SW480 (cell line): ENCODE measurements at regions not wholly inside any gene's neighbourhood (a gene's known extent, or its start where the extent isn't known, plus 50 kb on each side); places are given as distances from the start of the nearest gene placed in this dataset.
A peak's percentile ranks its signal among the peaks of the same experiment; 100 is the strongest.

ENCODE experiments used
- DNase-seq: peaks from one replicate; pipeline ENCODE4 v3.0.0-alpha.2; 2016; ENCODE audit warnings: low spot score

- DNase-seq, result no peak
These were observed 357.6 kb upstream of the PCDH15 start for GRCh38 chr10:55158633-55159032.

- DNase-seq, result no peak
These were observed 345.0 kb upstream of the PCDH15 start for GRCh38 chr10:55146032-55146431.

GRCh38 chr10:55144001-55144400 lies 343.0 kb upstream of the PCDH15 start:
- DNase-seq, result no peak

- no peak for DNase-seq
These were observed 340.9 kb upstream of the PCDH15 start for GRCh38 chr10:55141892-55142291.

- no peak for DNase-seq
These were observed 336.0 kb upstream of the PCDH15 start for GRCh38 chr10:55137063-55137462.

GRCh38 chr10:55104738-55105137 lies 303.7 kb upstream of the PCDH15 start:
- DNase-seq, result no peak

GRCh38 chr10:55098452-55098851 lies 297.4 kb upstream of the PCDH15 start:
- no peak for DNase-seq

- no peak for DNase-seq
These were observed 290.8 kb upstream of the PCDH15 start for GRCh38 chr10:55091691-55092328.

GRCh38 chr10:55078121-55078520 lies 277.1 kb upstream of the PCDH15 start:
- DNase-seq, result no peak

- peak; percentile 15 for DNase-seq
These were observed 264.2 kb upstream of the PCDH15 start for GRCh38 chr10:55065185-55065584.

GRCh38 chr10:55063811-55064210 lies 262.8 kb upstream of the PCDH15 start:
- DNase-seq, result no peak

GRCh38 chr10:55062349-55062748 lies 261.3 kb upstream of the PCDH15 start:
- DNase-seq, result no peak

- no peak for DNase-seq
These were observed 257.8 kb upstream of the PCDH15 start for GRCh38 chr10:55058800-55059199.

GRCh38 chr10:55051515-55051914 lies 250.5 kb upstream of the PCDH15 start:
- no peak for DNase-seq

GRCh38 chr10:55048830-55049498 lies 247.9 kb upstream of the PCDH15 start:
- no peak for DNase-seq

GRCh38 chr10:55043540-55043939 lies 242.5 kb upstream of the PCDH15 start:
- DNase-seq, result no peak

GRCh38 chr10:55033061-55033460 lies 232.0 kb upstream of the PCDH15 start:
- DNase-seq, result no peak

GRCh38 chr10:55024713-55025112 lies 223.7 kb upstream of the PCDH15 start:
- DNase-seq, result no peak

GRCh38 chr10:55019439-55019838 lies 218.4 kb upstream of the PCDH15 start:
- DNase-seq, result no peak

GRCh38 chr10:55013318-55013717 lies 212.3 kb upstream of the PCDH15 start:
- DNase-seq, result no peak

- DNase-seq, result no peak
These were observed 201.4 kb upstream of the PCDH15 start for GRCh38 chr10:55002420-55002819.

- DNase-seq, result no peak
These were observed 200.4 kb upstream of the PCDH15 start for GRCh38 chr10:55001422-55001821.

GRCh38 chr10:54993148-54993547 lies 192.1 kb upstream of the PCDH15 start:
- no peak for DNase-seq

- DNase-seq, result no peak
These were observed 184.7 kb upstream of the PCDH15 start for GRCh38 chr10:54985732-54986131.
